HG03520 (cell line): ENCODE measurements at regions not wholly inside any gene's neighbourhood (a gene's known extent, or its start where the extent isn't known, plus 50 kb on each side); places are given as distances from the start of the nearest gene placed in this dataset.
A peak's percentile ranks its signal among the peaks of the same experiment; 100 is the strongest.
"Not testable (repeated sequence)": the region's sequence is repeated elsewhere in the genome, so short reads cannot be mapped to it uniquely, and the experiment has no call there.

ENCODE experiments used
- ATAC-seq: cut with Tn5 transposase; IDR thresholded peaks from one replicate; pipeline ENCODE4 v1.9.1; 2021; ENCODE audit warnings: mild to moderate bottlenecking, moderate library complexity; ENCODE audit not compliant: unreplicated experiment

DNA sequence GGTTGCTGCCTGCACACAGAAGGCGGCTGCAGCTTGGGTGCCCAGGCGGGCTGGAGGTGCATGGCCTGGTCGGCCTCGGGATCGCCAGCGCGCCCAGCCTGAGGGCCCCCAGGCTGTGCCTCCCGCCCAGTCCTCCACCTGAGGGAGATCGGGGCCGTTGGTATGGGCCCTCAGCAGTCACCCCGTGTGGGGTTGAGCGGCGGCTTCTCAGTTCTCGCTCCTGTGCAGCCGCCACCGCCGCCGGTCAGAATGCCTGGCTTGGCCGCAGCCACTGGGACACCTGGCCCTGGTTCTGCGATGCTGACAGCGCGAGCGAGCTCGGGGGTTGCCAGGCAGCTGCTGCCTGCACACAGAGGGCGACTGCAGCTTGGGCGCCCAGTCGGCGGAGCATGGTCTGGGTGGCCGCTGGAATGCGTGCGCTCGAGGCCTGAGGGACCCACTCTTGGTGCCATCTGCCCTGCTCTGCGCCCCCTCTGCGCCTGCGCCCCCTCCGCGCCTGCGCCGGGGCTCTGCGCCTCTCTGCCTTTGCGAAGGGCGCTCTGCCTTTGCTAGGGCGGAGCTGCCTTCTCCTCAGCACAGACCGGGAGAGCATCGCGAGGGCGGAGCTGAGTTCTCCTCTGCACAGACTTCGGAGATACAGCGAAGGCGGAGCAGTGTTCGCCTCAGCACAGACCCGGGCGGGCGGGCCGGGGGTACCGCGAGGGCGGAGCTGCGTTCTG is 84.6 kb upstream of the ZNG1F start:
- peak; percentile 100 for ATAC-seq

DNA sequence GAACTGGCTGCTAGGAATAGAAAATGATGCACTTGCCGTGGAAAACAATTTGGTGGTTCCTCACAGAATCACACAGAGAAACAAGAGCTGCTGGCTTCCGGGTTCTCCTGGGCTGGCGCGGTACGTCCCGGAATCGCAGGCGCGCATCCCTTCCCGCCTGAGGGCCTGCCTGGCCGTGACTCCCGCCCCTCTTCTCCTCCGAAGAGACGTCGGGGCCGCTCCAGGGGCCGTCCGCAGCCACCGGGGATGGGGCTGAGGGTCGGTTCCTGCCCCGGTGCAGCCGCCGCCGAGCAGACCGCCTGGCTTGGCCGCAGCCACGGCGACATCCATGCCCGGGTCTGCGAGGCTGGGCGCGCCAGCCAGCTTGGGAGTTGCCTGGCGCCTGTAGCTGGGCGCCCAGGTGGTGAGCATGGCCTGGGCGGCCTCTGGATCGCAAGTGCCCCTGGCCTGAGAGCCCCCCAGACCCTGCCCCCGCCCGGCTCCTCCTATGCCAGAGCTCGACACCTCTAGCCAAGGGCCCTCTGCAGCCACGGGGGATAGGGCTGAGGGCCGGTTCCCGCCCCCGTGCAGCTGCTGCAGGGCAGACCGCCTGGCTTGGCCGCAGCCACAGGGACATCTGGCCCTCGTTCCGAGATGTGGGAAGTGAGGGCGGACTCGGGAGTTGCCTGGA is 83.9 kb upstream of the ZNG1F start:
- ATAC-seq, result not testable (repeated sequence)

GRCh38 chr9:41270992-41271391 is 81.9 kb upstream of the ZNG1F start:
- not testable (repeated sequence) for ATAC-seq

DNA sequence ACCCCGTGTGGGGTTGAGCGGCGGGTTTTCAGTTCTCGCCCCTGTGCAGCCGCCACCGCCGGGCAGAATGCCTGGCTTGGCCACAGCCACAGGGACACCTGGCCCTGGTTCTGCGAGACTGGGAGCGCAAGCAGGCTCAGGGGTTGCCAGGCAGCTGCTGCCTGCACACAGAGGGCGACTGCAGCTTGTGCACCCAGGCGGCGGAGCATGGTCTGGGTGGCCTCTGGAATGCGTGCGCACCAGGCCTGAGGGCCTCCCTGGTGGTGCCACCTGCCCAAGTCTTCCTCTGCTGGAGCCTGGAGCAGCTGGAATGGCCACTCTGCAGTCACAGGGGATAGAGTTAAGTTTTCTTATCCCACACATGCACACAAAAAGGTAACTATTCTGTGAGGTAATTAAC is 80.4 kb upstream of the ZNG1F start:
- not testable (repeated sequence) for ATAC-seq

GRCh38 chr9:41269054-41269453 is 79.9 kb upstream of the ZNG1F start:
- ATAC-seq, result not testable (repeated sequence)

- not testable (repeated sequence) for ATAC-seq
Observed at GRCh38 chr9:41266602-41267001, 77.5 kb upstream of the ZNG1F start.

- not testable (repeated sequence) for ATAC-seq
Observed at GRCh38 chr9:41266000-41266399, 76.9 kb upstream of the ZNG1F start.

- not testable (repeated sequence) for ATAC-seq
Observed at GRCh38 chr9:41251973-41252372, 62.9 kb upstream of the ZNG1F start.

DNA sequence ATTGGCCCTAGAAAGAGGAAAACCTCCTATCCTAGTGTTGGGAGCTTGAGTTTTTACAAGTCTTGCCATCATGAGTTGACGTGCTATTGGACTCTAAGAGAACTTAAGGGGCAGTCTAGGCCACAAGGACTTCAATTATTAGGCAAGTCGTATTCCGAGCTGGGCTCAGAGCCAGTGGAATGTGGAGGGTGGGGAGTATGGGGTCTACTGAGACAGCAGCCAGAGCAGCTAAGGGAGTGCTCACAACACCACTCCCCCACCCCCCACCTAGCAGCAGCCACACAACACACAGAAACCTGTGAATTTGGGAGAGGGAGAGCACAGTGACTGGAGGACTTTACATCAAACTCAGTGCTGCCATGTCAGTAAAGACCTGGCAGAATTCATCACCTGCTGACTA is 62.0 kb upstream of the ZNG1F start:
- not testable (repeated sequence) for ATAC-seq

DNA sequence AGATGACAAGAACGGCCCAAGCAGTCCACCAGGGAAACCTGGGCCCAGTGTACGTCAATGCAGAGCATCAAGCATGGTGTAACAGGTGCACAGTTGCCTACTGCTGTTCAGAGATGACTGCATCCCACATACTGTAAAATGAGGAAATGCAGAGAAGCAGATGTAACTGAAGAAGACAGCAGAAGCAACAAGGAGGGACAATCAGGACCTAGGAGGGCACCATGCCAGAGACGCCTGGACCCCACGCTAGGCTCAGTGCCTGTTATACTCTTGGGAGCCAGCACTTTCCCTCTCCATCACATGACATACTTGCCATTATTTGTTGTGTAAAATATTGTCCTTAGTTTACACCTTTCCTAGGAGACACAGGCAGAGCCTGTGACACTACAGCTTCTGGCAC is 57.6 kb upstream of the ZNG1F start:
- not testable (repeated sequence) for ATAC-seq
